ENCODE measurements at regions not wholly inside any gene's neighbourhood (a gene's known extent, or its start where the extent isn't known, plus 50 kb on each side); places are given as distances from the start of the nearest gene placed in this dataset.

DNA sequence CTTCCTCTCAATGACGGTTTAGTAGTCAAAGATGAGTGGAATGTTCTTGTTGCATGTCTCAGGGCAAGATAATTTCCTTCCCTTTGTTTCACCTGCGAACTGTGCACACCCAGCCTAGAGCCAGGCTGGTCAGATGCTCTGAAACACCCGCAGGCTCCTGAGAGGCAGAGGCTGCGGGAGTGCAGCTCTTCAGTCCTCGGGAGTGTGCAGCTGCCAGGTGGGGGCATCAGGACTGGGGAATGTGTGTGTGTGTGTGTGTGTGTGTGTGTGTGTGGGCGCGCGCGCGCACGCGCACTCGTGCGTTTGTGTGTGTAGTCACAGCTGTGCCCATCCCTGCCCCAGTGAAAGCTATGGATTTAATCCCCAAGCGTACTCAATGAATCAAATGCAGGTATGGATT is 136.2 kb upstream of the NTM start:
- TF ChIP-seq CTCF (IDR thresholded peaks at IDR 0.05) (no peak), EP300 (IDR thresholded peaks at IDR 0.05) (no peak), POLR2A (IDR thresholded peaks at IDR 0.05) (no peak)
